Spleen (tissue), 11 donors: ENCODE measurements at regions not wholly inside any gene's neighbourhood (a gene's known extent, or its start where the extent isn't known, plus 50 kb on each side); places are given as distances from the start of the nearest gene placed in this dataset.

Experiments used
- DNase-seq: peaks from one replicate; pipeline ENCODE4 v3.0.0-alpha.2; 2020
- H3K27ac ChIP-seq, 8 donors: fragments of 200-600 bp; sonication (generic) in 7 of 8; 1 replicate in 4 of 8; 2 replicates in 4 of 8; pipeline versions ENCODE4 v1.5.0 to v1.8.0; 2016 to 2021; ENCODE audit warnings: inconsistent platforms in 4 of 8, mild to moderate bottlenecking in 4 of 8, moderate library complexity in 1 of 8
- H3K27me3 ChIP-seq, 7 donors: fragments of 200-600 bp; sonication (generic) in 6 of 7; replicated peaks in 1 of 7; 1 replicate in 4 of 7; 2 replicates in 3 of 7; pipeline versions ENCODE4 v1.5.0 to v1.8.0; 2016 to 2021; ENCODE audit warnings: inconsistent platforms in 3 of 7, mild to moderate bottlenecking in 1 of 7
- H3K36me3 ChIP-seq, 6 donors: fragments of 200-600 bp; sonication (generic) in 5 of 6; 1 replicate in 4 of 6; 2 replicates in 2 of 6; pipeline versions ENCODE4 v1.5.0 to v1.8.0; 2016 to 2021; ENCODE audit warnings: inconsistent platforms in 2 of 6
- H3K4me1 ChIP-seq, 6 donors: fragments of 200-600 bp; sonication (generic) in 5 of 6; 1 replicate in 3 of 6; 2 replicates in 3 of 6; pipeline versions ENCODE4 v1.5.0 to v1.8.0; 2016 to 2021; ENCODE audit warnings: inconsistent platforms in 3 of 6
- H3K4me3 ChIP-seq, 8 donors: fragments of 200-600 bp; sonication (generic) in 7 of 8; 1 replicate in 4 of 8; 2 replicates in 4 of 8; pipeline versions ENCODE4 v1.5.0 to v1.8.0; 2016 to 2021; ENCODE audit warnings: inconsistent platforms in 4 of 8, mild to moderate bottlenecking in 4 of 8, moderate library complexity in 2 of 8
- H3K9me3 ChIP-seq, 8 donors: fragments of 200-600 bp; sonication (generic) in 7 of 8; 1 replicate in 4 of 8; 2 replicates in 4 of 8; pipeline versions ENCODE4 v1.5.0 to v1.8.0; 2016 to 2021; ENCODE audit warnings: inconsistent platforms in 4 of 8
- CTCF ChIP-seq, 11 experiments: fragments of 200-600 bp in 7 of 11; fragments of 450-650 bp in 4 of 11; sonication (generic) in 4 of 11; IDR thresholded peaks in 8 of 11; conservative IDR thresholded peaks in 3 of 11; 1 replicate in 7 of 11; 2 replicates in 4 of 11; pipeline versions ENCODE4 v1.4.0 to v1.8.0; 2016 to 2021; ENCODE audit warnings: antibody characterized with exemption in 11 of 11, inconsistent platforms in 4 of 11, mild to moderate bottlenecking in 1 of 11
- POLR2A ChIP-seq, 3 donors: fragments of 450-650 bp; IDR thresholded peaks; one replicate each; pipeline ENCODE4 v1.5.1; 2017; ENCODE audit warnings: antibody characterized with exemption in 3 of 3, mild to moderate bottlenecking in 1 of 3
- POLR2AphosphoS5 ChIP-seq, 3 donors: sonication (generic); formaldehyde crosslinking; IDR thresholded peaks; one replicate each; pipeline ENCODE4 v1.5.1; 2017; ENCODE audit warnings: antibody characterized with exemption in 3 of 3
- WGBS, 5 donors: extraction: QIAGEN DNeasy Blood & Tissue Kit in 3 of 5; methylation state at CpG; one replicate each; pipeline versions ENCODE4 v1.1.5 to v1.1.7; 2013 to 2018; 5-methylcytosine and 5-hydroxymethylcytosine counted together
- intact Hi-C: fragments of 100-400 bp; cut with DNase I; formaldehyde crosslinking; loops from one replicate; pipeline ENCODE4 v1.15.0; 2023; ENCODE audit warnings: low total_unique reads
- donor health status: healthy with polysubstance abuse.
- donor health status: DM: no; HTN: no; CAD: no; lungs with moderate emphysema.
- donor health status: DM: no; HTN: no; CAD: no.
- donor health status: Bipolar disorder and iron deficiency.
- donor health status: healthy.
- donor health status: DM: no; HTN: no; CAD: no.
- donor health status: DM: yes; HTN: yes; CAD: no.

- TF ChIP-seq CTCF (IDR thresholded peaks at IDR 0.05 in 8 of 11, conservative IDR thresholded peaks at IDR 0.05 in 3 of 11), result no peak
- TF ChIP-seq POLR2AphosphoS5 (IDR thresholded peaks at IDR 0.05), result no peak
- TF ChIP-seq POLR2A (IDR thresholded peaks at IDR 0.05), result no peak
These were observed 459.4 kb upstream of the GRIA1 start for GRCh38 chr5:153030755-153031725.

GRCh38 chr5:153039501-153039900 lies 451.0 kb upstream of the GRIA1 start:
- intact Hi-C loops, result no loop called here
- peaks cover 0 to 9% (median 2%) of the 10 kb centered on the region in 8 donors for H3K9me3 ChIP-seq
- no peak overlapping the region for H3K4me3 ChIP-seq
- DNase-seq, result no peak
- H3K27me3 ChIP-seq, result no peaks in the 10 kb centered on the region
- H3K27ac ChIP-seq, result no peak overlapping the region
- H3K4me1 ChIP-seq, result no peaks in the 10 kb centered on the region
- H3K36me3 ChIP-seq, result no peaks in the 10 kb centered on the region
- 88 to 94% (median 89%) methylated on average over 3 of the region's 3 CpGs for WGBS, 5 donors
- no peak for TF ChIP-seq POLR2AphosphoS5 (IDR thresholded peaks at IDR 0.05)
- no peak for TF ChIP-seq POLR2A (IDR thresholded peaks at IDR 0.05)
- TF ChIP-seq CTCF (IDR thresholded peaks at IDR 0.05 in 8 of 11, conservative IDR thresholded peaks at IDR 0.05 in 3 of 11), result no peak

More at GRCh38 chr5:153030755-153031725, 459.4 kb upstream of the GRIA1 start:
- DNase-seq, result no peak
- intact Hi-C loops, result no loop called here
- no peaks in the 10 kb centered on the region for H3K27me3 ChIP-seq
- 78 to 88% (median 82%) methylated on average over 5 of the region's 5 CpGs for WGBS, 5 donors
- peaks cover 0 to 13% (median 2%) of the 10 kb centered on the region in 8 donors for H3K9me3 ChIP-seq
- no peaks in the 10 kb centered on the region for H3K4me1 ChIP-seq
- no peak overlapping the region for H3K4me3 ChIP-seq
- H3K36me3 ChIP-seq, result no peaks in the 10 kb centered on the region
- H3K27ac ChIP-seq, result no peak overlapping the region

GRCh38 chr5:153043886-153044285 lies 446.6 kb upstream of the GRIA1 start:
- H3K9me3 ChIP-seq, result peaks cover 0 to 9% (median 2%) of the 10 kb centered on the region in 8 donors
- H3K4me1 ChIP-seq, result no peaks in the 10 kb centered on the region
- no peaks in the 10 kb centered on the region for H3K36me3 ChIP-seq
- no peak overlapping the region for H3K4me3 ChIP-seq
- intact Hi-C loops, result no loop called here
- DNase-seq, result no peak
- TF ChIP-seq POLR2A (IDR thresholded peaks at IDR 0.05), result no peak
- no peak for TF ChIP-seq POLR2AphosphoS5 (IDR thresholded peaks at IDR 0.05)
- no peak for TF ChIP-seq CTCF (IDR thresholded peaks at IDR 0.05 in 8 of 11, conservative IDR thresholded peaks at IDR 0.05 in 3 of 11)
- WGBS, 5 donors, result 69 to 86% (median 73%) methylated on average over 1 of the region's 1 CpG
- H3K27me3 ChIP-seq, result no peaks in the 10 kb centered on the region
- no peak overlapping the region for H3K27ac ChIP-seq

GRCh38 chr5:153050496-153051179 lies 439.8 kb upstream of the GRIA1 start:
- WGBS, 5 donors, result 43 to 57% (median 50%) methylated on average over 1 of the region's 1 CpG
- intact Hi-C loops, result no loop called here
- Histone ChIP-seq H3K4me1 (no peaks in the 10 kb centered on the region), H3K4me3 (no peak overlapping the region), H3K27me3 (no peaks in the 10 kb centered on the region), H3K36me3 (no peaks in the 10 kb centered on the region), H3K9me3 (no peaks in the 10 kb centered on the region), H3K27ac (no peak overlapping the region)
- TF ChIP-seq POLR2A (IDR thresholded peaks at IDR 0.05) (no peak), CTCF (IDR thresholded peaks at IDR 0.05 in 8 of 11, conservative IDR thresholded peaks at IDR 0.05 in 3 of 11) (no peak), POLR2AphosphoS5 (IDR thresholded peaks at IDR 0.05) (no peak)
- DNase-seq, result no peak
